Adrenal gland (tissue), 5 donors: ENCODE measurements at regions not wholly inside any gene's neighbourhood (a gene's known extent, or its start where the extent isn't known, plus 50 kb on each side); places are given as distances from the start of the nearest gene placed in this dataset.

Source experiments
- CTCF ChIP-seq, 6 experiments: fragments of 450-650 bp in 4 of 6; fragments of 200-600 bp in 2 of 6; sonication (generic) in 1 of 6; IDR thresholded peaks; 1 replicate in 5 of 6; 2 replicates in 1 of 6; pipeline versions ENCODE4 v1.5.1 to v1.8.0; 2016 to 2021; ENCODE audit warnings: antibody characterized with exemption in 6 of 6, mild to moderate bottlenecking in 2 of 6, moderate library complexity in 1 of 6
- POLR2A ChIP-seq, 2 donors: fragments of 450-650 bp; IDR thresholded peaks; one replicate each; pipeline ENCODE4 v1.6.1; 2017; ENCODE audit warnings: antibody characterized with exemption in 2 of 2, mild to moderate bottlenecking in 2 of 2, moderate library complexity in 1 of 2
- donor health status: DM: no; HTN: no; CAD: no.

GRCh38 chr2:217386041-217386440, 526.2 kb upstream of the TNP1 start:
- TF ChIP-seq POLR2A (IDR thresholded peaks at IDR 0.05) (no peak), CTCF (IDR thresholded peaks at IDR 0.05) (no peak)
